CD4-positive, alpha-beta T cell treated with Interleukin-1 beta for 1 hour (primary cell): ENCODE measurements at regions not wholly inside any gene's neighbourhood (a gene's known extent, or its start where the extent isn't known, plus 50 kb on each side); places are given as distances from the start of the nearest gene placed in this dataset.

Experiments
- DNase-seq, 2 donors: peaks; one replicate each; pipeline ENCODE4 v3.0.0-alpha.2; 2020 to 2022

DNA sequence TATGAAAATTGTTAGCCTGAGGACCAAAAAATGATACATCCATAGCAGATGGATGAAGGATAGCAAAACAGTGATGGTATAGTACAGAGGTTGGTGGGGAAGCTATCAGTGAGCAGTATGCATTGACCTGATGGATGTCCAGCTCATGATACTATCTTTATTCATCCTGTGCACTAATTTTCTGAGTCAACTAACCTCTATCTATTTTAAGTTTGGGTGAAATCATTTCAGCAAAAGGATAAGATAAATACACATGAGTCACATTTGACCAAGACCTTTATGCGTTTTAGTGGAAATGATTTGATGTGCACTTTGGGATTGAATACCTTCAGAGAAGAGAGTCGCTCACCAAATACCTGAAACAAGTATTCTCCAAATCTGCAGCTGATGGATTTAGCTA lies 351.0 kb upstream of the NR3C2 start:
- no peak for DNase-seq

DNA sequence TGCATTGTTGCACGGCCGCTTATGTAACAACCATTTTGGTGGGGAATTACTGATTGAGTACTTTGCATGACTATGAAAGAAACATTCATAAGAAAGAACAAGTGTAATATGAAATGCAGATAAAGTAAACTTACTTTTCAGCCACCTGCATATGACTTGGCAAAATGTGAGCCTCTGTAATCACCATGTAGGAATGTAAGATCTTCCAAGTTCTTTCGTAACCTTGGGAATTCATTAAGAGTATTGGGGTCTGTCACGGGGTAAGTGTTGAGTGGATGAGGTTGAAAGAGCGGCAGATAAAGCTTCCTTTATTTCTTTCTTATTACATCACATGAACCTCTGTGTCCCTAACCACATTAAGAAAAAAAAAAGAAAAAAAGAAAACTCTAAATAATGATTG lies 348.5 kb upstream of the NR3C2 start:
- DNase-seq, result no peak

DNA sequence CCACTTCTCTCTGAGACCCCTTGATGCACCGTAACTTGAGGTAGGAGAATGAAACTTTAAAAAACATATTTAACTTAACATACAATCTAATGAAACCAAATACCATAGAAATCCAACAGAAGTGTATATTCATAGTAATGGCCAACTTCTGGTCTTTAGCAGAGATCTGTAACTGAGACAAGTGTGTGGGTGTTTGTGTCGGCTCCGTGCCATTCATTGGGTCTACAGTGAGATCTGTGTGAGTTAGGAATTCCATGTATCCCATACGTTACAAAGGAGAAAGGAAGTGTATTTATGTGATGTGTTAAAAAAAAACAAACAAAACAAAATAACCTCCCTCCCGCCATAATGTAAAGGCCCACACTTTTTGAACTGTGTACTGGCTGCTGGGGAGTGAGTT lies 348.0 kb upstream of the NR3C2 start:
- no peak for DNase-seq

DNA sequence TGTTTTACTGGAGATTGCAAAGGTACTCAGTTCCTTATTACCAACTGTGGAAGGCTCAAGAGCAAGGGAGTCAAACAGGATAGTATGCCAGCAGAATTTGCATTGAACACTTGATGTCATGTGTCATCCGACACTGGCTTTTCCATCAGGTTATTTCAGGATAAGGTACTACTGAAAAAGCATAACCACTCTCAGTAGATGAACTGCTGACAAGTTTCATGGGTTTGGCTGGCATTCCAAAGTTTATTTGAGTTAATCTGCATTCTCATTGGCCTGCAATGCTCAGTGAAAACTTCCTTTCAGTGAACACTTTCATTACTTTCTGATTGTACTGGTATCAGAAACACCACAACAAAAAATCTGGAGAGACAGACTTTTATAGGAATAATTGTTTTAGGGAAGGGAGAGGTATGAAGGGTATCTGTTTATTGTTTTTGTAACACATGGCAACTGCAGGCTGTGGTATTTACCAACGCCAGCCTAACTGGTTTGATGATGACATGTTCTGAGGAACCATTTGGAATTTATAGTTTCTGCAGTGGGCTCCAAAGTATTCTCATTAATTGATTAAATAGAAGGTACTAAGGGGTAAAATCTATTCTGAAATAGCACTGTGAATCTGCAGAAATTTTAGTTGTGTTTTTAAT lies 345.7 kb upstream of the NR3C2 start:
- no peak for DNase-seq

DNA sequence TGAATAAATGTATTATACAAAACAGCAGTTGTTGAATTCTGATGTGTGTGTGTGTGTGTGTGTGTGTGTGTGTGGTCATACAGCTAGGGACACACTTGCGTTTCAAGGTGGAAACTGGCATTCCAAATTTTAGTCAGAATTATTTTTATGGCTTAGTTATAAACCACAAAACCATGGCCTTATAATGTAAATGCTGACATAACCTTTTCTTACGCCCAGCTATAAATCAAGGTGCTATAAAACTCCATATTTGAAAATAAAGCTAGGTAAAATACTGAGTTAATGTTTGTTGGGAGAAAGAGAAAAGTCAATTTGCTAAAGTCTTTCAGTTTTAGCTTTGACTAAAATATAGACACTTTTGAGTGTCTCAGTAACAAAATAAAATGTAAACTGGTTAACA lies 345.1 kb upstream of the NR3C2 start:
- DNase-seq, result no peak

DNA sequence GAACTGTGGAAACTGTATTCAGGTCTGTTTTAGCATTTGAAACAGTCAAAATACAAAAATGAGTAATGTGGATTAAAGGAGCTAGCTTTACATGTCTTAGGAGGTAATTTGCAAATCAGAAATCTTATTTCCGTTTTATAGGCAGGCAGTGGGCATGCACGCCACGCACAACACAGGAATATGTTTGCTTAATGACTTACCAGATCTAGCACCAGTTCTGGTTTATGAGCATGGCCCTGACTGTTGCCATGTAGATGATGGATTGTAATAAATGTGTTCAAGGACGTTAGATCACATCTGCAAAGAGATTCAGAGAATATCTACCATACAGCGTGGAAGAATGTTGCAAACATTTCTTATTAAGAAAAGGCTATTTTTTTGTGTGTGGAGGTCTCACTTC lies 344.5 kb upstream of the NR3C2 start:
- no peak for DNase-seq

DNA sequence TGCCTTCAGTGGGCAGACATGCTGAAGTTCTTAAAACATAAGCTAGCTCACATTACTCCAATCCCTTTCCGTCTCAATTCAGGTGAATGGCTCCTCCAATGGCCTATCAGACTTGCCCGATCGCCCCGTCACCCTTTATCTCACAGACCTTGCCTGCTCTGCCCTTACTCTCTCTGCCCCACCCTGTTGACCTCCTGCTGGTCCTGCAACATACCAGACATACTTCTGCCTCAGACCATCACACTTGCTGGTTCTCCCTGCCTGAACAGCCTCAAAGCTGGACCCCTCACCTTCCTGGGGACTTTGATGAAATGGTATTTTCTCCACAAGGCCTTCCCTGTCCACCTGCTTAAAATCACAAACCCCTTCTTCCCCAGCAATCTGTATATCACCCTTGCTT lies 340.1 kb upstream of the NR3C2 start:
- no peak for DNase-seq

DNA sequence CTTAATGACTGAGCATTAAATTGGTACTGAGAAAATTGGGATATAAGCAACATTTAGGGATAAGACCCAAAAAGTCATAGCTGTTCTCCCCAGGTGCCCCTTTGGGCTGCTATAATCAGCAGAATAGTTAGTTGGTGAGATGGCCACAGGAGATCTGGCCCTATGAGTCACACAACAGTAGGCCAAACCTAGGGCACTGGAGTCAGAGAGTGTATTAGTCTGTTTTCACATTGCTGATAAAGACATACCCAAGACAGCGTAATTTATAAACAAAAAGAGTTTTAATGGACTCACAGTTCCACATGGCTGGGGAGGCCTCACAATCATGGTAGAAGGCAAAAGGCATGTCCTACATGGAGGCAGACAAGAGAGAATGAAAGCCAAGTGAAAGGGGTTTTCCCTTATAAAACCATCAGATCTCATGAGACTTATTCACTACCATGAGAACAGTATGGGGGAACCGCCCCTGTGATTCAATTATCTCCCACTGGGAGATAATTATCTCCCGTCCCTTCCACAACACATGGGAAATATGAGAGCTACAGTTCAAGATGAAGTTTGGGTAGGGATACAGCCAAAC lies 338.3 kb upstream of the NR3C2 start:
- no peak for DNase-seq

DNA sequence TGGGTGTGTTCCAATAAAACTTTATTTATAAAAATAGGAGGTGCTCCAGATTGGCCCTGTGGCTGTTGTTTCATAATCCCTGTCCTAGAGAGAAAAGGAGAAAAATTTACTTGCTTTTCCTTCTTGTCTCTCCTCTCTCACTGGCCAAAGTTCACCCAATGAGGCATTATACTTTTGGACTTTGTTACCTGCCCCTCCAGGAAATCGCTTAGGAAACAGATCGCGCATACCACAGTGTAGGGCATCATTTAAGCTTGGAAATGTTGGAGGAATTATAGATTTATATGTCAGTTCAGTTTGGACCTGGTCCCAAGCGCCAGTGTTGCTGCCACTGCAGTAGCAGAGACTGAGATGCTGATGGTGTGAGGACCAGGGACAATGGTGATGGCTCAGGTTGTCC lies 337.6 kb upstream of the NR3C2 start:
- no peak for DNase-seq

DNA sequence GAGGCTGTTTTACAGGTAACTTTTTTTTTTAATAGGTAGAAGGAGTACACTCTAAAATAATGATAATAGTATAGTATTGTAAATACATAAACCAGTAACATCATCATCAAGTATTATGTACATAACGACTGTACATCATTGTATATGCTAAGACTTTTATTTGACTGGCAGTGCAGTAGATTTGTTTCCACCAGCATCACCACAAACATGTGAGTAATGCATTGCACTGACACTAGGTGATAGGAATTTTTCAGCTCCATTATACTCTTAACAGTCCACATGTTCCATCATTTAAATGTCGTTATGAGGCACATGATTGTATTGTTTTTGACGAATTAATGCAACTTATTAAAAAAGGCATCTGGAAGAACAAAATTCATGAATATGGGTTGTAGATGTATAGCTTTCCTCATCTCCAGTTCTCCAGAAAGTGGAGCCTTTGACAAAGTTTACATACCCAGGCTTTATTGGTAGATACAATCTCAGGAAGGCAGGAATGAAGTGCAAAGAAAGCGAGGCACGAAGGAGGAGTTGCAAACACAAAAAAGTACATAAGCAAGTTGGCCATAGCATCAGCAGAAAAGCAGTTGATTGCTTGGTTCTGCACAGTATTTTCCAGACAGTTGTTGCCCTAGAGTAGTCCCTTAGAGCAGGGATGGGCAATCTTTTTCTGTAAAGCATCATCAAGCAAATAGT lies 336.9 kb upstream of the NR3C2 start:
- no peak for DNase-seq

DNA sequence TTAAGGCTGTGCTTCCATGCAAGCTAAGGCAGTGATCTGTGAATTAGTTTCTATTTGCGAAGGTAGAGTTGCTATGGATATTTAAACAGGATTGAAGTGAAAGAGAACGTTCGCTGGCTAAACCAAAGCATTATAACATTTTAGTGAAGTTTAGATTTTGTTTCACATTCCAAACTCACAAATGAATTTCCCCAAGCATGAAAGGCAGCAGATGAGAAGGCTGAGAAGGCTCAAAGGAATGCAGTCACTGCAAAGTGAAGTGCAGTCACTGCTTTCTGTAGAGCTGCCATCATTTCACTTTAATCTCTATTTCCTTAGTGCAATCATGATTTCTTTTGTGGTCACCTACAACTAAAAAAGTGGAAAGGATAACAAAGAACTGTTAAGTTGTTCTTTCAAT lies 334.7 kb upstream of the NR3C2 start:
- no peak for DNase-seq

DNA sequence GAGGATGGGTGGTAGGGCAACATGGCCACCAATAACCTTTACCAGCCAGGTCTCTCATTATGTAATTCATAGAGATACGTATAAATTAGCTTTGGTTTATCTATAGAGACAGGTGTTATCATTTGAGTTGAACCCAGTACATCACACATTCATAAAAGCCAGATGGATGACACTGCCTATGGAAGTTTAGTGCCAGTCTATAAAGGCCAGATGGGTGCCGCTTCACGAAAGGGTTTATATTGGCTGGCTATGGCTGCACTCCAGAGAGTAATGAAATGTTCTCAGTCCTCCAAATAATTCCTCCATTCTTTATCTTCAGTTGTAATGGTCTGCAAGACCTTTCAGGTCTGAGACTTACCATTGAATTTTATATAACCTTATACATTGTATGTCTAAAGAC lies 331.9 kb upstream of the NR3C2 start:
- DNase-seq, result no peak

DNA sequence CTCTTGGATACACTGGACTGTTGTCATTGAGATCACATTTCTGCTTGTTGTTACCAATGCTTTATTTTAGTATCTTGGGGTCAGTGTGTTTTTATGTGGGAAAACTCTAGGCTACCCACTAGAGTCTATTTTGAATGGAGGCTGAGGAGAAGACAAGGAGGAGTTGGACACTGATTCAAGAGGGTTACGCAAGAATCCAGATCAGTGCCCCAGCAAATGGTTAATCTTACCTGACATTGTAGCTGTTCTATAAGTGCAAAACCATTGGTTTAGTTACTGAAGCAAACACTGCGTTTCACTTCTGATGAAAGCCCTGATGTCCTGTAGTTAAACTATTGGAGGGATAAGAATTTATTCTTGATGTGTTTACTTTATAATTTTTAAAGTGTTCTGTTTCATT lies 331.1 kb upstream of the NR3C2 start:
- DNase-seq, result no peak

DNA sequence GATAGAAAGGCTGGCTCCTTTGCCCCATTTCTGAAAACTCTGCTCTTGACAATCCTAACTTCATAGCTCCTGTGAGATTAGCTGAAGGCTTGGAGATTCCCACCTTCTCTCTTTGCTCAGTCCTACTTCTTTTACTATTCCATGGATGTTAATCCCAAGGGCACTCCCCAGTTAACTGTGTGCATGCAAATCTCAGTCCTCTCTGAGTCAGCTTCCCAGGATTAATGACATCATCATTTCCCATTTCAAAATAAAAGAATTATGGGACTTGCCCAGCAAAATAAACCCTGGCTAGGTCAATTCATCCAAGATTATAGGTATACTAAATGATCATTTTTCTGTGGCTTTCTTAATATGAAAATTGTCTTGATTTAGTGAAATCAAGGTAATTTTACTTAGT lies 328.6 kb upstream of the NR3C2 start:
- DNase-seq, result no peak

DNA sequence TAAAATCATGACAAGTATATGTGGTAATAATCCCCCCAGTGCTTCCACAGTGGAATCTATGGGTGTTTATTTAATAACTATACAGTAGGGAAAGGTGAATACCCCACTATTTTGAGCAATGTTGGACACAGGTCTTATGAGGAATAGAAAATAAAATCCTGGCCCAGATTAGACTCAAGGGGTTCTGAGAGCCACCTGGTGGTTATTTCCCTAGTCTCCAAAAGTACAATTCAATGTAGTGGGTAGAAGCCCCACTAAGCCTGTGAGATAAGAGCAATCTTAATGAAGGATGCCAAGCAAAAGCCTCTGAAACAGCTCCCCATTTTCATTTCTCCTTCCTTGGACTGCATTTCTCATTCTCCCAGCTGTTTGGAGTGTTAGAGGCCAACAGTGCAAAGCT lies 328.2 kb upstream of the NR3C2 start:
- no peak for DNase-seq

DNA sequence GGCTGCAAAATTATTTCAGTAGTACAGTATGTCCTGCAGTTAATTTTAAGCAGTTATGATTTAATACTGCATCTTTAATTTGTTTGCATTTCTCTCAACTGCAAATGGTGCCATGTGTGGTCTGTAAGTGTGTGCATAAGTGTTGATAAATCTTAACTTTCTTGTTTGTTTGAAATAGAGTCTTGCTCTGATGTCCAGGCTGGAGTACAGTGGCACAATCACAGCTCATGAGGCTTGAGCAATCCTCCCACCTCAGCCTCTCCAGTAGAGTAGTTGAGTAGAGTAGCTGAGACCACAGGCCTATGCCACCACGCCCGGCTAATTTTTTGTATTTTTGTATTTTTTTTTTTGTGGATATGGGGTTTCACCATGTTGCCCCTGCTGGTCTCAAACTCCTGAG lies 322.5 kb upstream of the NR3C2 start:
- DNase-seq, result no peak

DNA sequence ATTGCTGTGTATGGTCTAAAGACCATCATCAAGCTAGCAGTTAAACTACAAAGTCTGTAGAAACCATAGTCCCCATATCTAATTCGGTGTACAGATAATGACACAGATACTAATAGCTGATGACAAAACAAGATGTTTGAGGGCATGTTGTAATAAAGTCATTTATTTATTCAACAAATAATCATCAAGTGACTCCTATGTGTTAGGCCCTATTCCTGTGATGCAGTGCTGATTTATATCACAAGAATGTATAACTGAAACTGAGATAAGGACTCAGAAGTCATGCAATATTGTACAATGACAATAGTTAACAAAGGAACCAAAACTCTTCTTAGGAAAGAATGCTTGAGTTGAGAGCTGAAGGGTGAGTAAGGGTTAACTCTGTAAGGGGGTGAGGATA lies 315.0 kb upstream of the NR3C2 start:
- DNase-seq, result no peak

DNA sequence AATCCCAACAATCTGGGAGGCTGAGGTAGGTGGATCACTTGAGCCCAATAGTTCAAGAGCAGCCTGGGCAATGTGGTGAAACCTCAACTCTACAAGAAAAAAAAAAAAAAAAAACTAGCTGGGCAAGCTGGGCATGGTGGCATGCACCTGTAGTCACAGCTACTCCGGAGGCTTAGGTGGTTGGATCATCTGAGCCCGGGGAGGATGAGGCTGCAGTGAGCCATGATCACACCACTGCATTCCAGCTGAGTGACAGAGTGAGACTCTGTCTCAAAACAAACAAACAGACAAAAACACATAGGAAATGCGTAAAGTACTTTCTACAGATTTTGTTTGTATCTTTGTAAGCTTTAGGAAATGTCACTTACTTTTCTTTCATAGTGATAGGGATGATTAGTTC lies 307.2 kb upstream of the NR3C2 start:
- DNase-seq, result no peak

DNA sequence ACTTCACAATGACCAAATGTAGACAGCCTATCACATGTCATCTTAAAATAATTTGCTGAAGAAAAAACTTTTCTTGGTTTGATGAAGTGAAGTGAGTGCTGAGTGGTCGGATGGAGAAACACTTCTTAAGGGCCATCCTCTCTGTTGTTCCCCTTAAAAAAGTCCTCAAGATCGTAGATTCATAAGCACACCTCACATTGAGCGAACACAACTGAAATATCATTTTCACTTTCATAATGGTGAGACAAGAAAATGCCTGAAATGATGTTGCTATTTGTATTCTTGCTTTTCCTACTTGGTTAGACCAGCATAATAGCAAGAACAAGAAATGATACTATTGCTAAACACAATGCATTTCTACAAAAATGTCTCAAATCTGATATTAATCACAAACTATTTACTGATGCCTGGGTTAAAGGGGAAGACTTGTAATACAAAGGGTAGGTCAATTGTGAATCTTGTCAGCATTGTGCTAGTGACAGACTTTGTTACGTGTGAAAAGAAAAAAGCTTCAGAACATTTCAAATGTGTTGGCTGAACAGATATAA lies 305.6 kb upstream of the NR3C2 start:
- DNase-seq, result no peak

DNA sequence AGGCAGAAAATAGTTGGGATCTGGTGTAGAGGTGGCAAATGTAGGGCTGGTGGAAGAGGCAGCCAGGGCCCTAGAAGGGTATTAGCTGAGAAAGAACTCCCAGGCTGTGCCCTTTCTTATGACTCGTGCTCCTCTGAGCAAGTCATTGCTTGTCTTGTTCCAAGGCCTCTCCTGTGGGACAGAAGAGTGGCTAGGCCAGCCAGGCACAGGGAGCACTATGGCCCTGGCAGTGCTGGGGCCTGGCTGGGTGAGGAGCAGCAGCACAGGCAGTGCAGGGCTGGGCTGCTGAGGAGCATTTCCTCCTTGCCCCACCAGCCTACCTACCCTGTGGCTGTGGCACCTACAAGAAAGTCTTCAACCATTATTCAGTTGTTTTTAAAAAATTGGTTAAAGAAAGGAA lies 298.5 kb upstream of the NR3C2 start:
- DNase-seq, result no peak

DNA sequence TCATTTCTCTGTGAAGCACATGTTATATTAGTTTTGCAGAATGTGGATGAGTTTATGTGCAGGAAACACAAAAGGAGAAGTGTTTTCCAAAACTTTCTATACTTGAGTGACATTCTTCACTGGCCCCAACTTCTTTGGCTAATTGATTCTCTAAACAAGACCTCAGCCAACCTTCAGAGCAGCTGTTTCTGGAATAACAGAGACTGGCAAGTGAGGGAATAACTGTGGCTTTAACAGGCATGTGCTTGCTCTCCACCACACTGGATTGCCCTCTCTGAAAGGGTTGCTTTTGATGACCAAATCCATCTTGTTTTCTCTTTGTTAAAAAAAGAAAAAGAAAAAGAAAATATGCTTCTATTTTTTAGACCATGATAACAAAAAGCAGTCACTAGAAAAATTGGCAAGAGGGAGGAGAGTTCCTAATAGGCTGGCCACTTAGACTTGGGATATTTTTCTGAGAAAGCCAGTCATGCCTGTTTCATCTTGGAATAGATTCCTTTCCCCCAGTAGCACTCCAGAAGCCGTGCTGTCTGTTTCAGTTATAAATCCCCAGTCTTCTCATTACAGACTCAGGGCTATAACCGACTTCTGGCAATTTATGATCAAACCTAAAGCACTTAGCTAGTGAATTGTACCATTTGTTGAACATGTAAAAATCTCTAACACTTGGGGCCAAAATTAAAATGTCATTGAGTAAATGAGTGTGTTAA lies 295.0 kb upstream of the NR3C2 start:
- no peak for DNase-seq

DNA sequence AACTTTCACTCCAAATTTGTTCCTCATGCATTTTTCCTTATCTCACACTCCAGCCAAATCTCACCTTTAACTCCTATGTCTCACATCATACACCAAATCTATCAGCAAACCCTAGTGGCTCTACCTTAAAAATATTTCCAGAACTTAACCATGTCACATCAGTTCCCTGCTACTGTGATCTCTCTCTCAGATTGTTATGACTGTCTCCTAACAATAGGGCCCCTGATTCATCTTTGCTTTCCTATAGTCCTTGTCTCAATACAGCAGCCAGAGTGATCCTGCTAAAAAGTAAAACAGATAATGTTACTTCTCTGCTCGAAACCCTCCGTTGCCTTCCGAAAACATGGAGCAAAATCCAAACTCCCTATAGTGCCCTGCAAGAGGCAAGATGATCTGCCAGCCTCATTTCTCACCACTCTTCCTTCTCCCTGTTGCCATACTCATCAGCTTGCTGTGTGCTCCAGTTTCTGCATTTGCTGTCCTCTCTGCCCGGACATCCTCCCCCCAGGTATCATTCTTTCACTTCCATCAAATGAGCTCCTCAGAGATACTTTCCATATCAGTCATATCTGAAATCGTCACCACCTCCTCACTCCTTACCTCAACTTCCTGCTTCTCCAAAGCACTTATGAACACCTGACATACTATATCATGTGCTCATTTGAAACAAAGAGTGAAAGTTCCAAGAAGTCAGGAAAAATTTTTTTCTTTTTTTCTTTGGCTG lies 293.4 kb upstream of the NR3C2 start:
- no peak for DNase-seq

DNA sequence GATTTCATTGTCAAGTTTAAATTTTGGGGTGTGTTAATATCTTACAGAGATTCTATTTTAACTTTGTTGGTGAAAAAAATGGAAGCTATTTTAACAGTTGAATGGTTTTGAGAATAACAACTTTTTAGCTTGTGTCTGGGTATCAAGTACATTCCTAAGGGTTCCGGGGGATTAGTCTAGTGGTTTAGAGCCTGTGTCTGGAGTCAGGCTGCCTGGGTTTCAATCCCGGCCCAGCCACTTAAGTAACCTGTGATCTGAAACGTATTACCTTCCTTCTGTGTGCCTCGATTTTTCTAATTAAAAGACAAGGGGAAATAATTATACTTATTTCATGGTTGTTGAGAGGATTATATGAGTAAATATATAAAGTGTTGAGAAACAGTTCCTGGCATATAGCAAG lies 288.6 kb upstream of the NR3C2 start:
- no peak for DNase-seq
